LHCN-M2 (cell line): ENCODE measurements at regions not wholly inside any gene's neighbourhood (a gene's known extent, or its start where the extent isn't known, plus 50 kb on each side); places are given as distances from the start of the nearest gene placed in this dataset.

Experiments
- DNase-seq: peaks from one replicate; pipeline ENCODE4 v3.0.0-alpha.2; 2012; ENCODE audit warnings: low read depth

DNA sequence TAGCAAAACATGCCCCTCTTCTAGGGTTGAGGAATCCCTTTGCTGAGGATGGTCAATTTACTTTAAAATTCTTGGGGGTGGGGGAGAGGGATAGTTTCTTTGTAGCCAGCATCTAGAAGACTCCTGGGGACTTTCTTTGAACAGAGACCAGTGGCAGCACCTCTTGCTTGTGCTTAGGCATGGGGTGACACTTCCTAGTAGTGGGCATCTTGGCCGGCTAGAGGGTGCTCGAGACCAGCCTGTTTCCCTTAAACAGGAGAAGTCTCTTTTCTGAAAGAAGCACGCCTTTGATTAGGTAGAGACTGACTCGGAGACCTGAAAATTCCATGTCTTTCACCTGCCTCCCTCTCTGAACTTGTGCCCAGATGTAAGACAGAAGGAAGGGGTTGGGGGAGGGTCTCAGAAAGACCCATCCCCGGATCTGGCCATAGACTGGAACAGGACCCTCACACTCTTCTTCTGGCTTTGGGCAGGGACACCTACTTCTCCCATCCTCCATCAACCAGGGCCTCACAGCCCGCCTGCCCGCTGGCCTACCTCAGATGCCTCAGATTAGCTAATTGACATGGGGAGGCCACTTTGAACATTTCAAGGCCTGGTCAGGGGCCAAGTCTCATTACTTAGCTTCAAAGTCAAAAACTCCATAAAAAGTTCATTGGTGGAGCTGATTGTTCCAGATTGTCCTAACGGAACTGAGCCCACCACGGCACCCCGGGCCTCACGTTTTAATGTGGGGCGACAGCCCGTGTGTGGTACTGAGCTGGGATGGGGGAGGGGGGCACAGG lies 172.2 kb downstream of the CDC5L start:
- DNase-seq, result no peak

DNA sequence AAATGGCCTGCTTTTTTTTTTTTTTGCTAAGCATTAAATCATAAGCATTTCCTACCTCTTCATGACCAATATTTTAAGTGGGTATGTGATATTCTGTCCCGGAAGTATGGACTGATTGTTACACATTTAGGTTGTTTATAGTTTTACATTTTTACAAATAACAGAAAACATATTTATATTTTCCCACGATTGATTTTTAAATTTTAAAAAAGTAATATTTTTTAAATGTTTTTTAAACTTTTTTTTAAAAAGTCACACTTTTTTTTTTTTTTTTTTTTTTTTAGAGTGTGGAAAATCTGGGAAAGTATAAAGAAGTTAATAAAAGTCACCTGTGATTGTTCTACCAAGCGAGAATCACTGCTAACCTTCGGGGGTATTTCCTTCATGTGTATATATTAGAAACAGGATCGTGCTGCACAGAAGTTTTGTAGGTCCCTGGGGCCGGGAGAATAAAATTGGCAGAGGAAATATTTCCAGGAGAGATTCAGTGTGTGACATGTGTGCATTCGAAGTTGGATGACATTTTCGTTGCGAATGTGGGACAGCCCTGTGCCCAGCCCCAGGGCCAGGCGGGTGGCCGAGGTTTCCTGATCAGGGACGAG lies 173.1 kb downstream of the CDC5L start:
- no peak for DNase-seq

DNA sequence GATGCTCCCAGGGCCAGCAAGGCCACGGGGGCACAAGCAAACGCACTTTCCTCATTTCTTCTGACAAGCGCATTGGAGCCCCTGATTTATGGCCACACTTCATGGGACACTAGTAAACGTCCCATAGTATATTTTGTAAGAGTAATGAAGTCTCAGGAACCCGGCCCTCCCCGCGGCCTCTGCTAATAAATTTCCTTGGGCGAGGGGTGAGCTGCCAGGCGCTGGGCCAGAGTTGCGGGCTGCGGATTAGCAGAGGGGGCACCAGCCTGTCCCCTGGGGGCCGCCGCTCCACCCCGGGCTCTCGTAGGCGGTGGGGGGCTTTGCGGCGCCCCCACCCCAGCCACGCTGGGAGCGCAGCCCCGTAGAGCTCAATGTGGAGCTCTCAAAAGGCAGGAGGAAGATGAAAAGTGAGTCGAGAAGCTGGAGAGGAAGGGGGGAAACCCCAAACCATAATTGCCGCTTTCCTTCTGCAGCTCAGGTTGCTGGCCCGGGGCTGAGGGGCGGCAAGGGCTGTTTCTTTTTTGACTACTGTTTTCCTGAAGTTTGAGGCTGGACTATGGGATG lies 173.6 kb downstream of the CDC5L start:
- DNase-seq, result no peak

DNA sequence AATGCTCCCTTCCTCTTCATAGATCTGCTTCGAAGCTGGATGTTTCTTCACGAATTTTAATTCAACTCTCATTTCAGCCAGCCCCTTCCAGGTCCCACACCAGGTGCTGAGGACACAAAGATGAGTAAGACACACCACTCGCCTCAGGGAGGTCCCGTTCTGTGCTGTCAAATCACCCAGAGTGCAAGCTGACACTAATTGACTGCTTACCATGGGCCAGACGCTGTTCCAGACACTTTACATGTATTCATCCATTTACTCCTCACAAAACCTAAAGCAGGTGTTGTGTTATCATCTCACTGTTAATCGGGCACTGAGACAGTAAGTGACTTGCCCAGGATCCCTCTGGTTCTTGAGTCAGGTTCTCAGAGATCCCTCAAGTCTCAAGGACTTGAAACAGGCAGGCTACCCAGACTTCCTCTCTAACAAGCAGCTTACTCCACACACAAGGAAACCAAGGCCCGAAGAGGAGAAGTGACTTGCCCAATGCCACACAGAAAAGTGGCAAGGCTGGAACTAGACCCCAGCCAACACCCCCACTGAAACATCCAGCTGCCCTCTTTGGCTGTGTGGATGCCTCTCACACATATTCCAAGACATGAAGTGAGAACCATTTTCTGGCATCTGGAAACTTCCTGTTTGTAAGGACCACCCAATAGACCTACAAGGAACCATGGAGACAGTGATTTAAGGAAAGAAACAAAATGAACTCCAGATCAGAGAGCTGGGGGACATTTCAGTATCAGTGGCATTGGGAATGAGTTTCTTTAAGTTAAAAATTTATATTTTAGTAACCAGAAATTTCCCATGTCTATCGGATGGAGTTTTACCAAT lies 174.5 kb downstream of the CDC5L start:
- DNase-seq, result no peak

DNA sequence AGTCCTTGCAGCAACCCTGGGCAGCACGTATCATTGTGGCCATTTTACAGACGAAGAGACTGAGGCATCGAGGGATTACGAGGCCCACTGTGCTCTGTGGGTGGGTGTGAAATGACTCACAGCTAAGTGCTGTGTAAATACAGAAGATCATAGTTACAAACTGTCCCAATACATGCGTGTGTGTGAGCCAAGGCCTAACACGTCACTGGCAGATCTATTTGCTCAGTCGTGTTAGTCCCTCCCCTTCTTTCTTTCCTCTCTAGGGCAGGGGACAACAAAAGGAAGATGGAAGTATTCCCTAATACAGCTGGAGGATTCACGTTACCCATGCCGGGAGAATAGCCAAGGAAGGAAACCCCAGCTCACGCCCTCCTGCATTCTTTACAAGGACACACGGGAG lies 175.9 kb downstream of the CDC5L start:
- no peak for DNase-seq

DNA sequence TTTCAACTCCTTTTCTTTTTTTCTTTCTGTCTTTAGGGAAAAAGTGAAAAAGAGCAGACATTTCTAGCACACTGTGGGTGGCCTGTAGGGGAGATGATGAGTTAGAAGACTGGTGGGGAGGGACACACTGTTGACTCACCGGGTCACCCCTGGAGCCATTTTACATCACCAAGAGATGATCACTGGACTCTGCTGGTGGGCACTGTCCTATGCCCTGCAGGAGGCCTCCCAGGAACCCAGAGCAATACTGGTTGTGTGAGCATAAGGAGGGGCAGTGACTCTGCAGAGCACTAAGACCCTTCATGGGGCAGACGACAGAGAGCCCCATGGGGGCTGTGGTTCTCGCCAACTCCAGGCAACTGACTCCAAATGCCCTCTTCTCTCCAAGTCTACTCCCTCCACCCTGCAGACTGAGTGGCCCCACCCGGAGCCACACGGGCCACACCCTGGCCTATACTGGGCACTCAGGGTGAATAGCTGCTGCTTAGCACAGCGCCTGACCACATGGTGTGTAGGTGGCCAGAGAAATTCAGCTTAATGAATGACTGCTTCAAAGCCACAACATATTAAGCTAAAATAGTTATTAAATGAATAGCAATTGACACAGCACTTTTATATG lies 177.5 kb downstream of the CDC5L start:
- DNase-seq, result no peak

DNA sequence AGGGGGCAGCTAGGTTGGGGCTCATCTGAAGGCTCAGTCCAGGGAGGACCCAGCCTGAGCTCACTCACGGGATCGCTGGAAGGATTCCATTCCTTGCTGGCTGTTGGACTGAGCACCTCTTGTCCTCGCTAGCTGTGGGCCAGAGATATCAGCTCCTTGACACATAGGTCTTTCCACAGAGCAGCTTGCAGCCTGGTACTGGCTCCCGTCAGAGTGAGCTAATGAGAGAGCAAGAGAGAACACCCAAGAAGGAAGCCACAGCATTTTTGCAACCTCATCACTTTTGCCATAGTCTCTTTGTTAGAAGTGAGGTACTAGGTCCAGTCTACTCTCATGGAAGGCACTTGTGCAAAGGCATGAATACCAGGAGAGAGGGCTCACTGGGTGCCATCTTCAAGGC lies 179.9 kb downstream of the CDC5L start:
- no peak for DNase-seq

DNA sequence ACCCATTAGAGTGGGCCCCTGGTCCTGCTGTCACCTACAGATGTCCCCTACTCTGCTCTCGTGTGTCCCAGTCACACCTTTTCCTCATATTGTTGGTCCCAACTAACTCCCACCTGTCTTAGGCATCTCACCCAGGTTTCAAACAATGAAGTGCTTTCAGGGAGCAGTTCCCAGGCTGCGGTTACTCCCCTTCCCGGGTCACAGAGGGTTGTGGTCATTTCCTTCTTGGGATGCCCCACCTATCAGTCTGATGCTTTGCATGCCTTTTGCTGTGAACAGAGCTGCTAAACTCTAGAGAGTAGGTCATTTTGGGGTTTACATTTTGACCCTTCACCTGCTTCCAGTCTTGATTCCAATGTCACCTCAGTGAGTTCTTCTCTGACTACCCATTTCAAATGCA lies 181.6 kb downstream of the CDC5L start:
- no peak for DNase-seq

DNA sequence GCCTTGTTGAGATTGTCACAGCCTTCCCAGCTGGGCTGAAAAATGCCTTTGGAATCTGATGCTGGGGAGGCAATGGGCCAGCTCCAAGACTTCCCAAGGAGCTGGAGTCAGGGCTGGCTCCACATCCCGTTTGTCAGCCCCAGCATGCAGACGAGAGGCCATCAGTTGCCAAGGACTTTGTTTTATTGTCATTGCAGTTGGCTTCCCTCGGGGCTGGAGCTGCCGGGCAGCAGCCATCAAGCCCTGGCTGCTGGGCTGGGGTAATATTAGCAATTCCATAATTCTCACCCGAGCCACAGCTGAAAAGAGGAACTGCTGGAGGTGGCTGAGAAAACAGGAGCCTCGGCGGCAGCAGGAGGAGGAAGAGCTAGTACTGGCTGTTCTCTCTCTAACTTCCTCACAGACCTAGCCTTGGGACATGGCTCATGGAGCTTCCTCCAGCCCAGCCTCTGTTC lies 182.5 kb downstream of the CDC5L start:
- DNase-seq, result peak; percentile 48

DNA sequence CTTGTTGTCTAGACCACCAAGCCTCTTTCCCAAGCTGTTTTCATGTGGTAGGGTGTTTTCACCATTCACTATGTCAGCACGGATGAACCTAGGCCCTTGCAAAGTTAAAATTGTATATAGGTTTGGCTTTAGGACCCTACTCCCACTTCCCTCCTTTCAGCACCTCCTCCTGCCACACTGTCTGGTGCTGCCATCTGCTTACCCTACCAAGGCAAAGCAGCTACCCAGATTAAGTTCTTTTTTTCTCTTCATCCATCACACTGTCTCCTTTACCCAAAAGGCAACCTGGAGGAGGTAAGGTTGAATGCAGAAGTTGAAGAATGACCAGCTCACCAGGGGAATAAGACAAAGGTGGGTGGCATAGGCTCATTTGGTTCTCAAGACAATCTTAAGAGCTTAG lies 184.0 kb downstream of the CDC5L start:
- DNase-seq, result no peak

DNA sequence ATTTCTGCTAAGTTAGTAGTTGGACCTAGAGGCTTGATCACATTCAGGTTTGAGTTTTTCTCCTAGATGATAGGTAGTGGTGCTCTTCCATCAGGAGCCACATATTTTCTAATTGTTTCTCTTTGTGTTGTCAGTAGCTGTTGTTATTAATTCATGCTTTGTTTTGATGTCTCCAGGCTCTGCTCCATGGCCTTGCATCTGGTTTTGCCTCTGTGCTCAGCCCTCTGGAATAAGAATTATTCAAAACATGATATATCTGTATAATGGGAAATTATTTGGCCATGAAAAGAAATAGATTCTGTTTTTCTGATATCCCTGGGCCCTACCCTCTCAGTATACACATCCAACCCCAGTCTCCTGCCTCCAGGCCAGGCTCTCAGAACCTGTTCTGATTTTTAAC lies 184.8 kb downstream of the CDC5L start:
- no peak for DNase-seq

DNA sequence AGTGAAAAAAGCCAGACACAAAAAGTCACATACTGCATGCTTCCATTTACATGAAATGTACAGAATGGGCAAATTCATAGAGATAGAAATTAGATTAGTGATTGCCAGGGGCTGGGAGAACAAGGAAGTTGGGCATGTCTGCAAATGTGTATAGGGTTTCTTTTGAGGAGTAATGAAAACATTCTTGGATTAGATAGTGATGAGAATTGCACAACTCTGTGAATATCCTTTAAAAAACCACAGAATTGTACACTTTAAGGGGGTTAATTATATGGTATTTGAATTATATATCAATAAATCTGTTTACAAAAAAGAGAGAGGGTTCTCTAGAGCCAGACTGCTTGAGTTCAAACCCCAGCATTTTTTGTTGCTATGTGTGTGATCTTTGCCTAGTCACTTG lies 188.1 kb downstream of the CDC5L start:
- no peak for DNase-seq

DNA sequence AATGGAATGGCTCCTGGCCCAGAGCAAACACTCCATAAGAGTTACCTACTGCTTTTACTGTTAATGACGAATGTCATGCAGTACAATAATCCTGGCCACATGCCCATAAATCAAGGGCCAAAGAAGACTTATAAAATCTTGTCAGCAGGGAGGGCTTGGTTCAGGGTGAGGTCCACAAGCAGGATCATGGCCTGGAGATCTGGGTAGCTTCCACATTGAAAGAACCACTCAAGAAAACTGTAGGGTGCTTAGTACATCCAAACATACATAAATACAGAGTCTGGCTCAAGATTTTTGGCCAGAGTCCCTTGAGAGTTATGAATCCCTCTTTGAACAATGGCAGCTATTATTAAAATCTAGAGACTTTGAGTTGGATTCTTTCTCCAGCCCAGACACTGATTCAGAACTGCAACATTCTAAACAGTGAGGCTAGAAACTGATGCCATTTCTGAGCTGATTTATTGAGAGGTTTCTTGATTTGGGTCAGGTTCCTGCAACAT lies 188.7 kb downstream of the CDC5L start:
- peak; percentile 15 for DNase-seq

DNA sequence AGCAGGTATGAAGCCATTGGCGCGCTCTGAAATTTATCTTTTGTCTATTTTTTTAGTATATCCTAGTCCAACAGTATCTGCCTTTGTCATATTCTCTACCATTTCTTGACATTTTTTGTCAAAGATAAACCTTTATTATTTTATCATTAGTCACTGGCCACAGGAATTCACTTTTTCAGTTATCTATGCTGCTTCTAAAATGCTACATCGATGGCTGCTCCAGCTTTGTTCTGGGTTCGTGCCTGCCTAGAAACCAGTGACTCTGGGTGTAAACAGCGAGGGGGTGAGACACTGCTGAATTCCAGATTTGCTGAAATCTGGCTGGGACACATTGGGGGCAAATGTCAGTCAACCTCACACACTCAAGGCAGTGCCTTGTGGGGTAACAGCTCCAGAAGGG lies 193.4 kb downstream of the CDC5L start:
- DNase-seq, result peak; percentile 73

DNA sequence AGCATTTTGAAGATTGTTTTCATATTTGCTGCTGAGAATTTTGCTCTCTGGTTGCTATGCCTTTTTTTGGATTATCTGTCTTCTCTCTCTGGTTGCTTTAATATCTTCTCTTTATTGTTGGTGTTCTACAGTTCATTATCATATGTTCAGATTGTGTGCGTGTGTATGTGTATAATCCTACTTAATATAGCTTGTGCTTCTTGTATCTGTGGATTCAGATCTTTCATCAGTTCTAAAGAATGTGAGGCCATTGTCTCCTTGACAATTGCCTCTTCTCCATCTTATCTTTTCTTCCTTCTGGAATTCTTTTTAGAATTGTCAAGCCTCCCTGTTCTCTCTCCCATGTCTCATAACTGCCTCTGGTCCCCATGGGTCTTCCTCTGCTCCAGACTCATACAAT lies 195.4 kb downstream of the CDC5L start:
- DNase-seq, result no peak

DNA sequence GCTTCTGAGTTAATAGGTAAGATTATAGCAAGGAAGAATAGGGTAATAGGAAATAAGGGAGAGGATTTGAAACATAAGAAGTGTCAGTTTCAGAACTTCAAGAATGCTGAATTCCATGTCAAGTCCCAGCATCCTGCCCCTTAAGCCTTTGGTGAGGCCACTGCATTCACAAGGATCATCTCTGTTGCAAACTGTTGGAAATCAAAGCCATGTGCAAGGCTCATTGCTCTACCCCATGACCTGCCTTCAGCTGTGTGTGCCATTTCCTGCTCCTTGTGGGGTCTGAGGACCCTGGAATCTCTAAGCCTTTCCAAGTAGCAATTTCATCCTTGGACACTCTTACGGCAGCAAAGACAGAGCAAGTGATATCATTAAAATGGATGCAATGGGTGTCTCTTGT lies 203.0 kb downstream of the CDC5L start:
- DNase-seq, result no peak

DNA sequence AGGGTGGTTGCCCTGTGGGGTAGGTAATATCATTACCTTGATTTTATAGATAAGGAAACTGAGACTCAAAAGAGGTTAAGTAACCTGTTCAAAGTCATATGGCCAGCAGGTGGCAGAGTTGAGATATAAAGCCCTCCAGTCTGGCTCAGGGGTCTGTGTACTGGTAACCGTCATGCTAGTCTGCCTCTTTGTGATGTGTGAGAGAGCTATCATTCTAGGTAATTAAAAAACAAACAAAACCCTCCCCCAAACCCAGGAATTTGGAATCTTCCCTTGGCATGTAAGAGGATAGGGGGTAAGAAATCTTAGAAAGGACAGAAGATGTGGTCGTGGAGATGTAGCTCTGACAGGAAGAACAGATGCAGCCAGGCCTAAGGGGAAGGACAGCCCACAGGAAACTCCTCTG lies 206.0 kb downstream of the CDC5L start:
- peak; percentile 72 for DNase-seq

DNA sequence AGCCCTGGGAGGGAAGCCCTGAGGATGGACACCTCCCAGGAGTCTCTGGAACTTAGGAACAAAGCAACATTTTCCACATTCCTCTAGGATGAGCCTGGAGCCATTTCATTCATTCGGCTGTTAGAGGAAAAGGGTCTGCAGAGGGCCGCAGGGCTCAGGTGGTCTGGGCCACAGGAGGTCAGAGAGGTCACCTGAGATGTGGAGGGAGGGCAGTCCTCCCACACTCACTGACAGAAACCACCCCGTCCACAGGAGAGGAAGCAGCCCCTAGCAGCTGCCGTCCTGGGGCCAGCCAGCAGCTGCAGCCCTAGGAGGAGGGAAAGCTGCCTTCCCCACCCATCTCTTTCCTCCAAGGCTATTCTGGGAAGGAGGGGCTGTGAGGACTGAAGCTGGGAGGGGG lies 207.0 kb downstream of the CDC5L start:
- DNase-seq, result peak; percentile 46

DNA sequence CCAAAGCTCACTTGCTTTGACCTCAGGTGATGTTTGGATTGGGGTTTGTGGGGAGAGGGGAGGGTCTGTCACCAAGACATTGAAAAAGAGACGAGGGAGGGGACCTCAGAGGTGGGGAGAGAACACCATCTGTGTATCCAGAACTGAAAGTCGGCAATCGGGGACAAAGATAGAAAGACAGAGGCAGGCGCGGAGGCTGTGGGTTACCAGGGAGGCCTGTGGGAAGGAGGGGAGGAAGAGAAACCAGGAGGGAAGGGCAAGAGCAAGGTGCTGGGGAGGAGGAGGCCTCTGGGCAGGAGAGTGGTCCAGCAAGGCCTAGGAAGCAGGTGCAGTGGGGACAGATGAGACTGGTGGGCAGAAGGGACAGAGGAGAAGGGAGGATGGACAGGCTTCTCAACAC lies 211.2 kb downstream of the CDC5L start:
- no peak for DNase-seq

DNA sequence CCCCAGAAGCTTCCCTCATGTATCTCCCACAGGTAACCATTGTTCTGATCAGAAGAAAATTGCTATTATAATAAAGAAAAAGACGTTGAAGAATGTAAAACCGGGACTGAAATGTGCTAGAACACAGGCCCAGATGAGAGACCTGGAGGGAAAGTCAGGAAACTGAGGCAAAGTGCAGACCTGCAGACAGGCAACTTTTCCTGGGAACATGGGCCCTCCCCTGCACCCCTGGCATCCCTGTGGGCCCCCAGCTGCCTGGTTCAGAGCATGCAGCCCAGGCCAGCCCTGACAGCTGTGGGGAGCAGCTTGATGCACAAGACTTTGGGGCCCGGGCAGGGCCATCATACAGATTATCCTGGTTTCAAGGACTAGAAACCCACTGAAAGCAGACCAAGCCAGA lies 212.2 kb downstream of the CDC5L start:
- DNase-seq, result no peak

DNA sequence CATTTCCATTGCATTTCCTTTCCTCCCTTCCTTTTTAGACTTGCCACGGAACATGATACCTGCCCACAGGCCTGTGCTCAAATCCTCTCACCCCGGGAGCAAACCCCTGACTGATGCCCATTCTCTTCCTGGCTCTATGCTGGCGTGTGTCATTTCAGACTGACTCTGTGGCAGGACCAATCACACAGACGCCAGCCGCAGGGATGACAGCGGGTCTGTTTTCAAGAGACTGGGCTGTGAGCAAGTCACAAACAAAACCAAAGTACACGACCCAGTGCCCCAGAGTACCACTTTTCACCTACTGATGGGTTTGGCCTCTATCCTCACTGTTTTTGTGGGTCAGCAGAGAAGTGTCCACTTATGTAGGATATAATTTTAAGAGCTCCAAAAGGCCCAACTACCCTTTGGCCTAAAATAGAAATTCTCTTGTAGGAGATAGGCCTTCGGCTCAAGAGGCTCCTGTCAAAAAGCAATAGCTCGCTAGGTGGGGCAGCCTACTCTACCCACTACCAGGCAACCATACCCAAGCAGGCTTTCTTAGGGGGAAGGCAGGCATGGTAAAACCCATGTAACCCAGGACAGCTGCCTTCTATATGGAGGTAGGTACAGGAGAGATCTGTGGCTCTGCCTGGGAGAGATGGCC lies 215.7 kb downstream of the CDC5L start:
- no peak for DNase-seq
